Stimulated activated naive CD8-positive, alpha-beta T cell treated with anti-CD3 and anti-CD28 coated beads, Interleukin-15, amount 100 ng/mL, for 72 hours (primary cell): ENCODE measurements at regions not wholly inside any gene's neighbourhood (a gene's known extent, or its start where the extent isn't known, plus 50 kb on each side); places are given as distances from the start of the nearest gene placed in this dataset.

Experiments
- ATAC-seq: fragments of 150-1000 bp; cut with Tn5 transposase; 2 replicates; pipeline ENCODE4 v1.10.0; 2021; ENCODE audit warnings: mild to moderate bottlenecking, moderate library complexity
- DNase-seq, 2 donors: peaks; one replicate each; pipeline ENCODE4 v3.0.0; 2021 to 2022
- H3K27ac Mint-ChIP-seq, 2 donors: one replicate each; pipeline ENCODE4 v1.8.0; 2022; ENCODE audit warnings: mild to moderate bottlenecking in 2 of 2, mixed read lengths in 2 of 2, moderate library complexity in 2 of 2
- H3K27me3 Mint-ChIP-seq: one replicate; pipeline ENCODE4 v1.8.0; 2022; ENCODE audit warnings: mixed read lengths
- H3K4me1 Mint-ChIP-seq: one replicate; pipeline ENCODE4 v1.8.0; 2022; ENCODE audit warnings: mild to moderate bottlenecking, mixed read lengths
- H3K4me3 Mint-ChIP-seq, 2 donors: one replicate each; pipeline ENCODE4 v1.8.0; 2022; ENCODE audit warnings: mild to moderate bottlenecking in 2 of 2, mixed read lengths in 2 of 2, moderate library complexity in 1 of 2
- H3K9me3 Mint-ChIP-seq, 2 donors: one replicate each; pipeline ENCODE4 v1.8.0; 2022; ENCODE audit warnings: mixed read lengths in 2 of 2

DNA sequence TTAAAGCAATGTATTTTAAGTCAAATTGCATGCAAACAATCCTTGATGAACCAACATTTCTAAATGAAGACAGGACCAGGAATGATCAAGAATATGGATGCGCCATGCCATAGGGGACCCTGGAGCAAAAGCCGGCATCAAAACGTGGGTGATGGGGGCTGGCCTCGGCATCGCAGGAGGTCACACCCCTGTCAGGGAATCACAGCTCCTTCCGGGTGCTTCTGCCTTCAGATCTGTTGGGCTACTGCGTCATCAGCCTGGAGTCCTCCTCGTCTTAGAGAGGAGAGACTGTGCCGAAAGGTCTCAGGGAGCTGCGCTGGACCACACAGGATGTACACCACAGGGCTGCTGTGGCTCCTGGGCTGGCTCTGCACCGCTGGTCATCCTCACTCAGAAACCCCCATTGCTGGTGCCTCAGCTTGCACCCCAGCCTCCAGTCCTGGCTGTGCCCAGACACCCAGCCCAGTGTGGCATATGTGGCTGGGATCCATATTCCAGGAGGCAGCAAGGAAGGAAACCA is 152.9 kb upstream of the PPP1R26 start:
- Mint-ChIP-seq H3K27me3 (peaks cover 44% of the 10 kb centered on the region), H3K9me3 (no peaks in the 10 kb centered on the region), H3K27ac (no peak overlapping the region), H3K4me1 (no peaks in the 10 kb centered on the region), H3K4me3 (no peak overlapping the region)
- no peak for ATAC-seq
- no peak for DNase-seq

DNA sequence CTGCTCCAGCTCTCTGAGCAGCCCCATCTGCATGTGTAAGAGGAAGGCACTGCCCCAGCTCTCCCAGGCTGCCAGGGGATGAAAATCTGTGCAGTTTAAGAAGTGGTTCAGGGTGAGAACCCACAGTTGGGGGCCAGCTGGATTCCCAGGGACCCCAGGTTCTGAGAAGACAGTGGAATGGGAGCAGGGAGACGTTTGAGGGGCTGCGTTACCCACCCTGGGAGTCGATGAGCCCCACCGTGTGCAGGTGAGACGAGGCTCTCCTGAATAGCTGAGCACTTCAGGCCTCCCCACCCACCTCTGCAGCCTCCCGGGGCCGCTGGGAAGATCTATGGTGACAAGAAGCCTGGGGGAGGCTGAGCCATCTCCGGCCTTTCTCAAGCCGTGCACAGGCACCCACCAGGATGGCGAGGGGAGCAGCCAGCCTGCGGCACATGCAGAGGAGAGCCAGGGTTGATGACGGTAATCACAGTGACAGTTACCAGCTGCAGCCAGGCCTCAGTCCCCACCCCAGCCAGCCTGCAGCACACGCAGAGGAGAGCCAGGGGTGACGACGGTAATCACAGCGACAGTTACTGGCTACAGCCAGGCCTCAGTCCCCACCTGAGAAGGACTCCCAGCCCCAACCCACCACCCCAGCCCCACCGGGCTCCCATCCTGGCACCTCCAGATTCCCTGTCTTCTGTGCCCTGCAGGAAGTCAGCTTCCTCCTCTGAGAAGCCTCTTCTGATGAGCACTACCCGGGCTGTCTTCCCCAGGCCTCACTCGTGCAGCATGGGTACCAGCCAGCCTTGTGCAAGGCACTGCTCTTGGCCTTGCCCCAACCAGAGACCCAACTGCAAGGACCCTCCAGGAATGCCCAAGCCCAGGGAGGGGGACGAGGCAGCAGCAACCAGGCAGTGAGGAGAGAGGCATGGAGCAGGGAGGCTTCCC is 150.8 kb upstream of the PPP1R26 start:
- DNase-seq (no peak), ATAC-seq (no peak)
- Mint-ChIP-seq H3K27ac (no peak overlapping the region), H3K9me3 (no peaks in the 10 kb centered on the region), H3K4me3 (no peak overlapping the region), H3K4me1 (no peaks in the 10 kb centered on the region), H3K27me3 (peaks cover 35% of the 10 kb centered on the region)

DNA sequence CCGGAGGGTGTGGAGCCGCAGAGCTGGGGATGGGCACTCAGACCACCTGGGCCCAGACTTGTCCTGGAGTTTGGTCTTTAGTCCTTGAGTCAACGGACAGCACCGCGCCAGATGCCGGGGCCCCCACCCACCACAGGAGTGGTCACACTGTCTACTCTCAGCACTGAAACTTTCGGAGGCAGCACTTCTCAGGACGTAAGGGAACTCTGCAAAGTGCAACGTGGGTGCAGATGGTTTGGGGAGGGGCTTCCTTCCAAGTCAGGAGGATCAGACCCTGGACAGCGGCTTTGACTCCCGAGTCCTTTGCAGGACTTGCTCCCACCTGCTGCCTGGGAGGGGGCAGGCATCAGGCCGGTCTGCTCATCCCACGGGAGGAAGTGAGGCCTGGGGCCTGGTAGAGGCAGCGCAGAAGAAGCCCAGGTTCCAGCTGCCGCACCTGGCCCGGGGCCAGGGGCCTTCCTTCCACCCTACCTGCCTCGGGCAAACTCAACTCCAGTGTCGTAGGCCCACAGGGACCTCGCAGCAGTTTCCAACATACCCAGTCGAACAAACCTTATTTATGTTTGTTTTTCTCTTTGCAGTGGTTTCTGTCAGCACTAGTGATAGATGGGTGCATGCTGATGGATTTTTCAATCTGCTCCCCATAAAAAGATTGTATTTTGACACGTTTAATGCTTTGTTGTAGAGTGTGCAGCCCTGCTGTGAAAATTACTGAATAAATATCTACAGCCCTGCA is 149.8 kb upstream of the PPP1R26 start:
- ATAC-seq = no peak
- Mint-ChIP-seq H3K4me1 (no peaks in the 10 kb centered on the region), H3K4me3 (no peak overlapping the region), H3K9me3 (no peaks in the 10 kb centered on the region), H3K27me3 (peaks cover 28% of the 10 kb centered on the region), H3K27ac (no peak overlapping the region)
- DNase-seq = no peak

DNA sequence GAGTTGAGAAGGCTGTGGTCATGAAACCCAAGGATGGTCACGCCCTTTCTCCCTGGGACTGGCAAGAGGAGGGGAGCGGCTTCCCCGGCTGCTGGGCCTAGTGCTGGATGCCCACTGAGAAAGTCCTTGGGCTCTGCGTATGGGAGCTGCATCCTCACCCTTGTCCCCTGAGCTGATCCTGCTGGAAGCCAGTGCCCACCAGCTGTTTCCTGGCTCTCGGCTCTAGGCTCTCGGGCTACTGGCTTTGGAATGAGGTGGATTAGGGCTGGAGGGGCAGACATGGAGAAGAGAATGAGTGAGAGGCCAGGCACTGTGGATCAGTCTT is 149.3 kb upstream of the PPP1R26 start:
- Mint-ChIP-seq H3K27me3 (peaks cover 28% of the 10 kb centered on the region), H3K4me3 (no peak overlapping the region), H3K27ac (no peak overlapping the region), H3K9me3 (no peaks in the 10 kb centered on the region), H3K4me1 (no peaks in the 10 kb centered on the region)
- no peak for ATAC-seq
- no peak for DNase-seq

DNA sequence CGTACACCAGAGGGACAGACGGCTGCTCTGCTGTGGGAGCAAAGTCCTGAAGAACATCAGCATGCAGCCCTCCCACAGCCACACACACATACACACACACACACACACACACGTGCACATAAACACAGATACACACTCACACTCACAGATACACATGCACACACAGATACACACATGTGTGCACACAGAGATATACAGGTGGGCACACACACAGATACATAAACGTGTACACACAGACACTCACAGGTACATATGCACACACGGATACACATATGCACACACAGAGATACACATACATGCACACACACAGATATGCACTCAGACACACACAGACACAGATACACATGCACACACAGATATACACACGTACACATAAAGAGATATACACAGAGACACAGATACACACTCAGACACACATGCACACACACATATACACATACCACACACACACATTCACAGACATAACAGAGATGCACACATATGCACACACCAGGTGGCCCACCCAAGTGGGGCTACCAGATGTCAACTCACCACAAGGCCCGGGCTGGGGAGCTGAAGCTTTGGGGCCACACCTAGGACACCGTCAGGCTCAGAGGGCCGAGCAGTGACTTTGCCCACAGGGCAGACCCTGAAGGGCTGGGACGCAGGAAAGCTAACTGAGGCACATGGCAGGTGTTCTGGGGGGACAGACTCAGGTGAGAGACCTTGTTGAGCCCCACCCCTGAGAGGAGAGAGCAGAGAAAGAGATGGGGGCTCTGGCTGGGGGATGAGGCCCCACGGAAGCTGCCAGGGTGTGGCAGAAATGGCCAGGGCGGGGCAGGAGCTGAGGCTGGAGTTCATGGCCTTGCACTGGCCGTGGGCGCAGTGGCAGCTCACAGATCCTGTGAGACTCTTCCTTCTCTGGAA is 148.6 kb upstream of the PPP1R26 start:
- no peak for ATAC-seq
- DNase-seq = no peak
- no peaks in the 10 kb centered on the region for H3K9me3 Mint-ChIP-seq
- peaks cover 28% of the 10 kb centered on the region for H3K27me3 Mint-ChIP-seq
- H3K4me1 Mint-ChIP-seq = no peaks in the 10 kb centered on the region
- H3K4me3 Mint-ChIP-seq = no peak overlapping the region
- H3K27ac Mint-ChIP-seq = no peak overlapping the region

DNA sequence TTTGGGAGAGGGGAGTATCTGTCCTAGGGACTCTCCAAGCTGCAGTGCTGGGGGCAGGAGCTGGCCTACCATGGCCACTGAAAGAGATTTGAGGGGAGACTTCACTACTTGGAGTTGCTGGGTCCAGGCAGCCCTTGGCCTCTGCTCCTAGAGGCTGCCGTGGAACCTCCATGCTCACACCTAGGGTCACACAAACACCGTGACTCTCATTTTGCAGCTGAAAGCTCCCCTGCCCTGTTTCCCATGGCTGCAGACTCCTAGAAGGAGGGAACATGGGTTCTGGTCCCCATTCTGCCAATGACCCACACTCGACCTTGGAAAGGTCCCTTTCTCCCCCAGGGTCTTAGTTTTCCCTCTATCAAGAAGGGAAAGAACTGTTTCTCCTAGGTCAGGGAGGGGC is 147.1 kb upstream of the PPP1R26 start:
- DNase-seq = no peak
- H3K27ac Mint-ChIP-seq = no peak overlapping the region
- no peaks in the 10 kb centered on the region for H3K9me3 Mint-ChIP-seq
- H3K4me1 Mint-ChIP-seq = no peaks in the 10 kb centered on the region
- no peak overlapping the region for H3K4me3 Mint-ChIP-seq
- peaks cover 21% of the 10 kb centered on the region for H3K27me3 Mint-ChIP-seq
- ATAC-seq = no peak

DNA sequence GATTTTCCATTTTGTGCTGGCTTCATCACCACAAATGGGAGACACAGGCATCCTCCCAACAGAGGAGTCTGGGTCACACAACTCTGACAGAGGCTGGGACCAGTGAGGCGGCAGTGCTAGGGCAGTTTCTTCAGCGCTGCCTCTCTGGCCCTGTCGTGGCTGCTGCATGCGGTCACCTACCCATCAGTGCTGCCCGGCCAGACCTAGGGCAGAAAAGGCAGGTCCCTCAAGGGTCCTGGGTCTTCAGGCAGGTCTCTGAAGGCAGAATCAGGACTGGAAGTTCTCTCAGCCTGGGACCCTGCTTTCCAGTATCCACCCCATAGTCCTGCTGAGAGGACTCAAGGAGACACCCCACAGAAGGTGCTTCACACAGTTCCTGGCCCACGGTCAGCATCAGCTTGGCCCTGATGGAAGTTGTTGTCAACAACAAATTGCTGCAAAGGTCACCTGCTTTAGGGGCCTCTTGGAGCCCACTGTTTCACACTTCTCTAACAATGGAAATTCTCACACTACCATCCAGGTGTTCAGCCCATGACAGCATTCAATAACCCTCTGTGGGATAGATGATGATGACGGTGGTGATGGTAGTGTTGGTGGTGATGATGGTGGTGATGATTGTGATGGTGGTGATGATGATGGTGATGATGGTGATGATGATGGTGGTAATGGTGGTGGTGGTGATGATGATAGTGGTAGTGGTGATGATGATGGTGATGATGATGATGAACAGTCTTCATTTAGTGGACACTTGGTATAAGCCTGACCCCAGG is 146.4 kb upstream of the PPP1R26 start:
- H3K9me3 Mint-ChIP-seq = no peaks in the 10 kb centered on the region
- H3K4me1 Mint-ChIP-seq = no peaks in the 10 kb centered on the region
- DNase-seq (no peak), ATAC-seq (no peak)
- no peak overlapping the region for H3K27ac Mint-ChIP-seq
- no peak overlapping the region for H3K4me3 Mint-ChIP-seq
- H3K27me3 Mint-ChIP-seq = peaks cover 15% of the 10 kb centered on the region

DNA sequence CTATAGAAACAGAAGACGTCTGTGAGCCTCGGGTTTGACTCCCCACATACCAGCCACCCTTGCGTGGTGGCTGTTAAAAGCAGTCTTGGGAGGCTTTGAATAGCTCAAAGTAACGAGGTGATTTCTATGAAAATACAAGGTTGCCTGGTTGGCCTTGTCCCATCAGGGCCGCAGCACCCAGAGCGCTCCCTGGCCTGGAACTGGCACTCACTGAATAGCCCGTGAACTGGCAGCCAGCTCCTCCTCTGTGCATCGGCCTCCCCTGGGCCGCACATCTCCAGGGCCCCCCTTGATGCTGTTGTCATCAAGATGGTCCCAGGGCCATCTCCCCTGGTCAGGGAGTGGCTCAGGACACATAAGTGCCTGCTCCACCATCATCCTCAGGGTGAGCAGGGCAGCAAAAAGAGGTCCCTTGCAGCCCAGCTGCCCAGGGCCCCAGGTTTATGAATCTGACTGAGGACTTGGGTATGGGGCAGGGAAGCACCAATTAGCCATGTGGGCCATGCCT is 144.6 kb upstream of the PPP1R26 start:
- DNase-seq (no peak), ATAC-seq (no peak)
- Mint-ChIP-seq H3K4me3 (no peak overlapping the region), H3K27me3 (peaks cover 8% of the 10 kb centered on the region), H3K4me1 (no peaks in the 10 kb centered on the region), H3K9me3 (no peaks in the 10 kb centered on the region), H3K27ac (no peak overlapping the region)

DNA sequence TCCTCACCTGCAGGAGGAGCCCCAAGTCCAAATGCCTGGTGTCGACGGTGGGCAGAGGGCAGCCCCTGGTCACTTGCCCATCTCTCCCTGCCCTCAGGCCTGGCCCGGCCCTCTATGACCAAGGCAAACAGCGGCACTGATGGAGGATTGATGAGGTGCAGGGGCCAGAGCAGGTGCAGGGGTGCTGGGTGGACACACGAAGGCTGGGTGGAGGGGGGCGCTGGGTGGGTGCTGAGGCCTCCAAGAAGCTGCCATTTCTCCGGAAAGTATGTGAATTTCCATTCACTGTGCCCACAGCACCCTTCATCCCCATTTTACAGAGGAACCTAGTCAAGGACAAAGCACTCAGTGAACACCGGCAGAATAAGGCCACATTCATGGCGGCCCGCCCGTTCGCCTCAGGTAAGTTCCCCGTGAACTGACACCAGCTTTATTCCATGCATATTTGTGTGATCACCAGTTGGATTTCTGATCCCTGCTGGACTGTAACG is 143.8 kb upstream of the PPP1R26 start:
- H3K9me3 Mint-ChIP-seq = no peaks in the 10 kb centered on the region
- H3K27ac Mint-ChIP-seq = no peak overlapping the region
- no peaks in the 10 kb centered on the region for H3K4me1 Mint-ChIP-seq
- H3K4me3 Mint-ChIP-seq = no peak overlapping the region
- DNase-seq = no peak
- no peak for ATAC-seq
- H3K27me3 Mint-ChIP-seq = peaks cover 5% of the 10 kb centered on the region

DNA sequence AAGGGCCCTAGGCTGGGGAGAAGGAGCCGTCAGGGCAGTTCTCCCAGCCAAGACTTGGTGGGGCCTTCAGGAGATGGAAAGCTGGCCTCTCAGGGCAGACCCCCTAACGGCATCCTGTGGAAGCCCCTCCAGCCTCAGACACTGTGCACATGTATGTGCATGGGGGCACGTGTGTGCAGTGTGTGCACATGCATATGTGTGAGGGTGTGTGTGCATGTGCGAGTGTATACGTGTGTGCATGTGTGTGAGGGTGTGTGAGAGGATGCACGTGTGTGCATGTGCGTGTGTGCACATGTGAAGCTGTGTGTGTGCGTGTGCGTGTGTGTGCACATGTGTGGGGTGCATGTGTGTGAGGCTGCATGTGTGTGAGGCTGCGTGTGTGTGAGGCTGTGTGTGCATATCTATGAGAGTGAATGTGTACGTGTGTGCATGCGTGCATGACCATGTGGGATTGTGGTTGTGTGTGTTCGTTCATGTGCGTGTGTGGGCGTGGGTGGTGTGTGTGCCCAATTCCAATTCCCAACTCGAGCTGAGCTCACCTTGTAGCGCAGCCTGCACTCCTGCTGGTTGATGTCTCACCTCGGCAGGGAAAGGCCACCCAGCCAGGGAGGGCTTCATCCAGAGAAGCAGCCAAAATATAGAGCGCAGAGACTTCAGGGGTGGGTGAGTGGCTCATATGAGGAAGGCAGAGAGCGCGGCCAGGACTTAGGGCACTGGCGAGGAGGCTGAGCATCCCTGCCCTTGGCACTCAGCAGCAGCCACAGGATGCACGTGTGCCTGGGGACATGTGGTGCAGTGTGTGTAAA is 142.7 kb upstream of the PPP1R26 start:
- no peak overlapping the region for H3K4me3 Mint-ChIP-seq
- no peak overlapping the region for H3K27ac Mint-ChIP-seq
- DNase-seq = no peak
- ATAC-seq = no peak
- no peaks in the 10 kb centered on the region for H3K27me3 Mint-ChIP-seq
- H3K4me1 Mint-ChIP-seq = no peaks in the 10 kb centered on the region
- H3K9me3 Mint-ChIP-seq = no peaks in the 10 kb centered on the region

DNA sequence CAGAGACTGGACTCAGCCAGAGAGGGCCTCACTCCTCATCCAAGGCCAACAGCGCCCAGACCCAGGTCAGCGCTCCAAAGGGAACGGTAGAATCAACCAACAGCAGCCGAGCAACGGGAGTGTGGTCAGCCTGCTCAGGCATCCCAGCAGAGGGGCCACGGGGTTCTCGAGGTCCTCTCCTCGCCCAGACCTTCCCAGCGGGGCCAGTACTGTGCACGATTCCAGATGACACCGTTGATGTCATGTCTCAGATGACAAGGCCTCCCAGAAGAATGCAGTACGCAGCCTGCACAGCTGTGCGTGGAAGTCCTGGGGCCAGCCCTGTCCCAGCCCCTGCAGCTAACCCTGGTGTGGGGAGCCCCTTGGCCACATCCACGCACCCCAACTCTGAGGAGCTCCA is 141.0 kb upstream of the PPP1R26 start:
- DNase-seq = no peak
- H3K27ac Mint-ChIP-seq = no peak overlapping the region
- no peak for ATAC-seq
- H3K9me3 Mint-ChIP-seq = no peaks in the 10 kb centered on the region
- no peaks in the 10 kb centered on the region for H3K4me1 Mint-ChIP-seq
- H3K27me3 Mint-ChIP-seq = no peaks in the 10 kb centered on the region
- H3K4me3 Mint-ChIP-seq = no peak overlapping the region

DNA sequence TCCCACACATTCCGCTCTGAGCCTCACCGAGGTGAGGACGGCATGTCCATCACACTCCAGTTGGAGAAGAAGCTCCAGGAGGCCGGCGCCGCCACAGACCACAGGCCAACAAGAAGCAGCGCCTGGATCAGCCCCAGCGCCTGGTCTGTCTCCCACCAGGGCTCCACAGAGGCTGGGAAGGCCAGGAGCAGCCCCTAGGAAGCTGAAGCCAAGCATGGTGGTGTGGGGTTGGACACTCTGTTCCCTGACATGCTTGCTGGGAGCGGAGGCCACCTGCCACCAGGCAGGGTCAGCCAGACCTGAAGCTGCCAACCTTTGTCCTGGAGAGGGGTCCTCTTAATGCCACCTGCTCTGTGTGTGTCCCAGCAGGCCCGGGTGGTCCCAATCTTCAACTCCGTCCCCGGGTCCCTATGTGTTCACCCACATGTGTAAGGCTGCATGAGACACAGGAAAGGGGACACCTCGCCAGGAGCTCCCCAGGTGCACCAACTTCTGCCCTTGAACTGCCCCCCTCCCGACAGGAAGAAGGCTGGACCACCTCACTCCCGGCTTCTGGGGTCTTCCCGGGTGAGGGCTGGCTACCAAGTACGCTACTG is 140.1 kb upstream of the PPP1R26 start:
- H3K9me3 Mint-ChIP-seq = no peaks in the 10 kb centered on the region
- no peak for DNase-seq

DNA sequence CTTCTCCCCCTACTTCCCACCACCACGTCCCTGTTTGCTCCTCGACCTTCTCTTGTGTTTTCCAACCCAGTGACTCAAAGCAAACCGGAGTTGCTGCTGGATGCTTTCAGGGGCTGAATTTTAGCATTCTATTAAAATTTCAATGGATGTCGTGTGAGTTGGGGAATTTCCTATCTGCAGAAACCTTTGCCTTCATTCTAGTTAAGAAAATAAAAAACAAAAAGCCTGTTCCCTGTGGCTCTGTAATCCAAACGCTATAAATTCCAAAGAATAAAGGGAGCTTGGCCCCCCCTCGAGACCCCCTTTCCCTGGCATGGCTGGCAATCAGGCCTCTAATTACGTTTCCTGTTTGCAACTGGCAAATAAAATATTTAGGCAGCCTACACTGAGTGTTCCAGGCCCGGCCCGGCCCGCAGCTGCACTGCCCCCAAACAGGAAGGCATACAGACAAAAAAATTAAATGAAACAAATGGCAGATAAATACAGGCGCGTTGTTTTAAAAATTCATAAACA is 139.4 kb upstream of the PPP1R26 start:
- DNase-seq (no peak), ATAC-seq (no peak)
- Mint-ChIP-seq H3K9me3 (no peaks in the 10 kb centered on the region), H3K27ac (no peak overlapping the region), H3K27me3 (peaks cover 13% of the 10 kb centered on the region), H3K4me3 (no peak overlapping the region), H3K4me1 (no peaks in the 10 kb centered on the region)

More for the DNA sequence above, 140.1 kb upstream of the PPP1R26 start:
- no peak overlapping the region for H3K27ac Mint-ChIP-seq
- no peak for ATAC-seq
- H3K4me3 Mint-ChIP-seq = no peak overlapping the region
- peaks cover 6% of the 10 kb centered on the region for H3K27me3 Mint-ChIP-seq
- no peaks in the 10 kb centered on the region for H3K4me1 Mint-ChIP-seq
